GM12892 (cell line): ENCODE measurements at regions not wholly inside any gene's neighbourhood (a gene's known extent, or its start where the extent isn't known, plus 50 kb on each side); places are given as distances from the start of the nearest gene placed in this dataset.
"Not testable (repeated sequence)": the region's sequence is repeated elsewhere in the genome, so short reads cannot be mapped to it uniquely, and the experiment has no call there.

Experiments used
- POLR2A ChIP-seq: IDR thresholded peaks from 2 replicates; pipeline ENCODE4 v1.6.1; 2011; ENCODE audit warnings: low read depth, low read length, control low read depth
- TAF1 ChIP-seq: IDR thresholded peaks from 2 replicates; pipeline ENCODE4 v1.6.1; 2011; ENCODE audit warnings: low read depth, mild to moderate bottlenecking, control low read depth, low read length, borderline replicate concordance

DNA sequence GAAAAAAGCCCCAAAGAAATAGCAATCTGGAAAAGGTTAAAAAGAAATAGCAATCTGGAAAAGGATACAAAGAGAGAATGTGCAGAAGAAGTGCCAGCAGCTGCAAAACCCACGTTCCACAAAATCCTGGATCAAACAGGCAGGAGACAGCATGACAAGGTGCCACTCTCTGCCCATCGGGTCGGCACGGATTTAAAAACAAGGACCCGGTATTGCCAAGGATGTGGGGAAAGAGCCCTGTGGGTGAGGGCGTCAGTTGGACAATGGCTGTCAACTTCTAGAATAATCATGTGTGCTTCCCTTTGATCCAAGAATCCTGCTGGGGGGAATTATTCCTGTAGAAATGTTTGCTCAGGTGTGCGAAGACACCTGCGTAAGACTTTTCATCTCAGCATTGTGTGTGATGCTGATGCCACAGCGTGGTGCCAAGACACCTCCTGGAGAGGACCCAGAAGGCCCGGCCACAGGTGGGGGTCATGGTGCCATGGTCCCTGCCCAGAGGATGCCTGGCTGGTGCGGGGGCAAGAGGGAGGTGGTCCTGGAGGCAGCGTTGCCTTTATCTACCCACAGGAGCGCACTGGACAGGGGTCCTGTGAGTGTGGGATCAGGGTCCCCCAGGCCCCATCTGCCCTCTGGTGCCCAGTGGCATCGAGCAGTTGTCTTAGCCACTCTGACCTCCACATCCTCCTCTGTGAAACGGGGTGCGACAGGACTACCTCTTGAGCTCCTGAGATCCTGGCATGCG lies 100.3 kb downstream of the TNFRSF13B start:
- TF ChIP-seq POLR2A, TAF1: not testable (repeated sequence)
